H9 (cell line): ENCODE measurements at regions not wholly inside any gene's neighbourhood (a gene's known extent, or its start where the extent isn't known, plus 50 kb on each side); places are given as distances from the start of the nearest gene placed in this dataset.

ENCODE experiments used
- DNase-seq: peaks from one replicate; pipeline ENCODE4 v3.0.0-alpha.2; 2017
- H2AFZ ChIP-seq: one replicate; pipeline ENCODE4 v1.6.1; 2013; ENCODE audit warnings: mild to moderate bottlenecking, low read length, control low read depth, moderate library complexity
- H2AK5ac ChIP-seq: 2 replicates; pipeline ENCODE4 v1.6.1; 2013; ENCODE audit warnings: low read length, control low read depth, mixed read lengths; ENCODE audit not compliant: insufficient read length
- H2BK120ac ChIP-seq: one replicate; pipeline ENCODE4 v1.6.1; 2013; ENCODE audit warnings: low read depth, mild to moderate bottlenecking, low read length, control low read depth, inconsistent platforms; ENCODE audit not compliant: poor library complexity, severe bottlenecking
- H2BK12ac ChIP-seq: 2 replicates; pipeline ENCODE4 v1.6.1; 2013; ENCODE audit warnings: low read length, control low read depth, mixed read lengths, low read depth; ENCODE audit not compliant: insufficient read length
- H2BK15ac ChIP-seq: 2 replicates; pipeline ENCODE4 v1.6.1; 2013; ENCODE audit warnings: low read depth, low read length, control low read depth
- H2BK20ac ChIP-seq: one replicate; pipeline ENCODE4 v1.6.1; 2013; ENCODE audit warnings: low read depth, mild to moderate bottlenecking, low read length, control low read depth, inconsistent platforms; ENCODE audit not compliant: poor library complexity, severe bottlenecking
- H2BK5ac ChIP-seq: 2 replicates; pipeline ENCODE4 v1.6.1; 2013; ENCODE audit warnings: low read length, control low read depth, mixed read lengths; ENCODE audit not compliant: insufficient read length
- H3K14ac ChIP-seq: 2 replicates; pipeline ENCODE4 v1.6.1; 2013; ENCODE audit warnings: low read length, control low read depth; ENCODE audit not compliant: insufficient read depth
- H3K18ac ChIP-seq: 2 replicates; pipeline ENCODE4 v1.6.1; 2013; ENCODE audit warnings: low read depth, mild to moderate bottlenecking, mixed read lengths, low read length, control low read depth; ENCODE audit not compliant: insufficient read length
- H3K23ac ChIP-seq: 2 replicates; pipeline ENCODE4 v1.6.1; 2013; ENCODE audit warnings: low read length, control low read depth, mixed read lengths, low read depth; ENCODE audit not compliant: insufficient read length
- H3K23me2 ChIP-seq: 2 replicates; pipeline ENCODE4 v1.6.1; 2013; ENCODE audit warnings: low read depth, mild to moderate bottlenecking, mixed read lengths, low read length, control low read depth; ENCODE audit not compliant: insufficient read length, poor library complexity, severe bottlenecking
- H3K27ac ChIP-seq: 2 replicates; pipeline ENCODE4 v1.5.1; 2013; ENCODE audit warnings: low read length, control low read depth, mixed read lengths, low read depth; ENCODE audit not compliant: insufficient read length
- H3K27me3 ChIP-seq: 2 replicates; pipeline ENCODE4 v1.6.1; 2013; ENCODE audit warnings: low read length, control low read depth, inconsistent platforms; ENCODE audit not compliant: insufficient read depth
- H3K4ac ChIP-seq: 2 replicates; pipeline ENCODE4 v1.6.1; 2013; ENCODE audit warnings: low read depth, mild to moderate bottlenecking, control low read depth, inconsistent platforms, low read length, moderate library complexity
- H3K4me1 ChIP-seq: 2 replicates; pipeline ENCODE4 v1.6.1; 2013; ENCODE audit warnings: low read length, control low read depth, inconsistent platforms; ENCODE audit not compliant: insufficient read depth
- H3K4me2 ChIP-seq: 2 replicates; pipeline ENCODE4 v1.6.1; 2013; ENCODE audit warnings: low read length, control low read depth, mixed read lengths; ENCODE audit not compliant: insufficient read length, insufficient read depth
- H3K56ac ChIP-seq: 2 replicates; pipeline ENCODE4 v1.6.1; 2013; ENCODE audit warnings: low read depth, mild to moderate bottlenecking, mixed read lengths, low read length, control low read depth; ENCODE audit not compliant: insufficient read length
- H3K79me1 ChIP-seq: 2 replicates; pipeline ENCODE4 v1.6.1; 2013; ENCODE audit warnings: low read depth, mild to moderate bottlenecking, moderate library complexity, low read length, control low read depth, inconsistent platforms; ENCODE audit not compliant: insufficient read depth, poor library complexity, severe bottlenecking
- H3K79me2 ChIP-seq: 2 replicates; pipeline ENCODE4 v1.6.1; 2013; ENCODE audit warnings: low read length, control low read depth, inconsistent platforms; ENCODE audit not compliant: insufficient read depth
- H3K9ac ChIP-seq: 2 replicates; pipeline ENCODE4 v1.6.1; 2013; ENCODE audit warnings: low read length, control low read depth, mixed read lengths; ENCODE audit not compliant: insufficient read length; ENCODE audit errors: extremely low read depth
- H3K9me3 ChIP-seq: one replicate; pipeline ENCODE4 v1.6.1; 2013; ENCODE audit warnings: low read depth, low read length, inconsistent platforms; ENCODE audit not compliant: control insufficient read depth
- H3T11ph ChIP-seq: one replicate; pipeline ENCODE4 v1.6.1; 2013; ENCODE audit warnings: mild to moderate bottlenecking, low read length, control low read depth, inconsistent platforms
- H4K20me1 ChIP-seq: one replicate; pipeline ENCODE4 v1.6.1; 2013; ENCODE audit not compliant: control insufficient read depth, insufficient read length, insufficient read depth
- H4K5ac ChIP-seq: 2 replicates; pipeline ENCODE4 v1.6.1; 2013; ENCODE audit warnings: low read depth, mild to moderate bottlenecking, mixed read lengths, low read length, control low read depth; ENCODE audit not compliant: insufficient read length
- H4K8ac ChIP-seq: replicated peaks from 2 replicates; pipeline ENCODE4 v1.6.1; 2013; ENCODE audit warnings: low read length, control low read depth, mixed read lengths, low read depth; ENCODE audit not compliant: insufficient read length
- H4K91ac ChIP-seq: 2 replicates; pipeline ENCODE4 v1.6.1; 2013; ENCODE audit warnings: low read depth, mild to moderate bottlenecking, moderate library complexity, mixed read lengths, low read length, control low read depth; ENCODE audit not compliant: insufficient read length
- H3K27ac Mint-ChIP-seq, 3 experiments: 2 replicates in 2 of 3; 3 replicates in 1 of 3; pipeline ENCODE4 v1.8.0; 2020 to 2021; ENCODE audit warnings: mixed read lengths in 3 of 3, mild to moderate bottlenecking in 1 of 3, moderate library complexity in 1 of 3
- H3K27me3 Mint-ChIP-seq: 2 replicates; pipeline ENCODE4 v1.8.0; 2021; ENCODE audit warnings: low read depth, mild to moderate bottlenecking, moderate library complexity, mixed read lengths
- H3K36me3 Mint-ChIP-seq, 3 experiments: 2 replicates in 2 of 3; 3 replicates in 1 of 3; pipeline ENCODE4 v1.8.0; 2020 to 2021; ENCODE audit warnings: low read depth in 3 of 3, mixed read lengths in 3 of 3; ENCODE audit not compliant: insufficient read depth in 1 of 3
- H3K4me1 Mint-ChIP-seq, 2 experiments: 2 replicates each; pipeline ENCODE4 v1.8.0; 2020; ENCODE audit warnings: mixed read lengths in 2 of 2
- H3K4me3 Mint-ChIP-seq, 2 experiments: 2 replicates in 1 of 2; 3 replicates in 1 of 2; pipeline ENCODE4 v1.8.0; 2020 to 2021; ENCODE audit warnings: mild to moderate bottlenecking in 2 of 2, mixed read lengths in 2 of 2, moderate library complexity in 1 of 2
- H3K9me3 Mint-ChIP-seq, 2 experiments: 2 replicates in 1 of 2; 3 replicates in 1 of 2; pipeline ENCODE4 v1.8.0; 2020; ENCODE audit warnings: mild to moderate bottlenecking in 2 of 2, mixed read lengths in 2 of 2, moderate library complexity in 1 of 2
- CTCF ChIP-seq: fragments of 200-600 bp; sonication (generic); conservative IDR thresholded peaks from 3 replicates; pipeline ENCODE4 v1.8.0; 2021; ENCODE audit warnings: antibody characterized with exemption, mild to moderate bottlenecking
- WGBS: extraction: QIAGEN DNeasy Blood & Tissue Kit; methylation state at CpG from one replicate; pipeline ENCODE4 v1.1.7; 2013; ENCODE audit warnings: missing lambda C conversion rate, low lambda C conversion rate, mixed read lengths; ENCODE audit not compliant: insufficient read length; ENCODE audit errors: extremely low coverage; 5-methylcytosine and 5-hydroxymethylcytosine counted together

GRCh38 chr14:82309199-82309598 lies 775.5 kb upstream of the SEL1L start:
- H3K23me2 ChIP-seq, result no peaks in the 10 kb centered on the region
- H2AK5ac ChIP-seq, result no peak overlapping the region
- Mint-ChIP-seq H3K27me3 (no peaks in the 10 kb centered on the region; the same call in 1 of the 2 replicates), H3K4me3 (no peak overlapping the region), H3K4me1 (no peaks in the 10 kb centered on the region), H3K36me3 (peaks cover 9 to 23% (median 10%) of the 10 kb centered on the region in 3 experiments; a peak in 6 of 7 replicates), H3K27ac (no peak overlapping the region), H3K9me3 (peaks cover 21 to 22% of the 10 kb centered on the region in 2 experiments)
- H2BK20ac ChIP-seq, result no peak overlapping the region
- H4K20me1 ChIP-seq, result no peaks in the 10 kb centered on the region
- no peak overlapping the region for H2BK5ac ChIP-seq
- no peak overlapping the region for H3K4me2 ChIP-seq
- H2BK120ac ChIP-seq, result no peak overlapping the region
- H3K4ac ChIP-seq, result no peak overlapping the region
- no peak overlapping the region for H2BK15ac ChIP-seq
- no peak overlapping the region for H3K14ac ChIP-seq
- no peaks in the 10 kb centered on the region for H3K9me3 ChIP-seq
- H4K8ac ChIP-seq, result no peak overlapping the region
- no peak overlapping the region for H3K23ac ChIP-seq
- WGBS, result no CpG with 5 or more reads among the region's 2 CpGs
- no peak overlapping the region for H3T11ph ChIP-seq
- no peak overlapping the region for H2AFZ ChIP-seq
- no peaks in the 10 kb centered on the region for H3K79me2 ChIP-seq
- H4K91ac ChIP-seq, result no peak overlapping the region
- H3K27me3 ChIP-seq, result no peaks in the 10 kb centered on the region
- H2BK12ac ChIP-seq, result no peak overlapping the region
- no peak overlapping the region for H3K18ac ChIP-seq
- H3K27ac ChIP-seq, result no peak overlapping the region
- TF ChIP-seq CTCF, result no peak
- no peak overlapping the region for H3K56ac ChIP-seq
- no peaks in the 10 kb centered on the region for H3K79me1 ChIP-seq
- H4K5ac ChIP-seq, result no peak overlapping the region
- H3K4me1 ChIP-seq, result no peaks in the 10 kb centered on the region
- no peak overlapping the region for H3K9ac ChIP-seq
- DNase-seq, result no peak
